ENCODE measurements at regions not wholly inside any gene's neighbourhood (a gene's known extent, or its start where the extent isn't known, plus 50 kb on each side); places are given as distances from the start of the nearest gene placed in this dataset.

- H3F3A ChIP-seq (ENCODE audit: insufficient read depth, low read depth), result no peaks in the 10 kb centered on the region
- no peaks in the 10 kb centered on the region; the same call in 1 of the 2 replicates for H4K20me1 ChIP-seq (ENCODE audit: insufficient read depth)
- peaks cover 13% of the 10 kb centered on the region; the same call in 1 of the 2 replicates for H3K27me3 ChIP-seq (ENCODE audit: insufficient read depth, low read depth)
- TF ChIP-seq EZH2 (IDR thresholded peaks at IDR 0.05; ENCODE audit: low read depth), result no peak
- TF ChIP-seq CTCF (conservative IDR thresholded peaks at IDR 0.05), result no peak
- intact Hi-C loops (cut with micrococcal nuclease; ENCODE audit: unreplicated experiment), result no loop called here
- no peak overlapping the region for H3K4me3 ChIP-seq
- H3K9me2 ChIP-seq (ENCODE audit: insufficient read depth), result no peaks in the 10 kb centered on the region
- H3K36me3 ChIP-seq (ENCODE audit: low read depth), result no peaks in the 10 kb centered on the region
- H3K4me1 ChIP-seq (replicated peaks; ENCODE audit: insufficient read depth), result no peaks in the 10 kb centered on the region
- H3K9me3 ChIP-seq (ENCODE audit: insufficient read depth, low read depth), result no peaks in the 10 kb centered on the region
- H3K79me2 ChIP-seq (ENCODE audit: low read depth), result no peaks in the 10 kb centered on the region
- POLR2A ChIA-PET (ENCODE audit: unreplicated experiment), result no interaction called here
- no peak overlapping the region for H3K4me2 ChIP-seq
- no peak for DNase-seq
- no peak overlapping the region for H2AFZ ChIP-seq
- no peak overlapping the region for H3K27ac ChIP-seq
- BruUV-seq (replicated peaks), result no TSS peak
- CTCF ChIA-PET, result no interaction called here
Observed at GRCh38 chr16:80403894-80404293, 136.9 kb upstream of the DYNLRB2 start.

GRCh38 chr16:80390871-80391489 lies 149.8 kb upstream of the DYNLRB2 start:
- Histone ChIP-seq H3K4me1 (replicated peaks; ENCODE audit: insufficient read depth) (no peaks in the 10 kb centered on the region), H4K20me1 (ENCODE audit: insufficient read depth) (no peaks in the 10 kb centered on the region), H3K27me3 (ENCODE audit: insufficient read depth, low read depth) (peaks cover 15% of the 10 kb centered on the region), H2AFZ (no peak overlapping the region), H3K4me2 (no peak overlapping the region), H3K4me3 (no peak overlapping the region), H3K9me3 (ENCODE audit: insufficient read depth, low read depth) (no peaks in the 10 kb centered on the region), H3F3A (ENCODE audit: insufficient read depth, low read depth) (no peaks in the 10 kb centered on the region), H3K27ac (no peak overlapping the region), H3K79me2 (ENCODE audit: low read depth) (no peaks in the 10 kb centered on the region), H3K9me2 (ENCODE audit: insufficient read depth) (no peaks in the 10 kb centered on the region), H3K36me3 (ENCODE audit: low read depth) (no peaks in the 10 kb centered on the region)
- no TSS peak for BruUV-seq (replicated peaks)
- DNase-seq, result no peak
- ChIA-PET CTCF (no interaction called here), POLR2A (ENCODE audit: unreplicated experiment) (no interaction called here)
- intact Hi-C loops (cut with micrococcal nuclease; ENCODE audit: unreplicated experiment), result no loop called here
- no peak for TF ChIP-seq CTCF (conservative IDR thresholded peaks at IDR 0.05)

- Histone ChIP-seq H3K27me3 (ENCODE audit: insufficient read depth, low read depth) (peaks cover 19% of the 10 kb centered on the region), H2AFZ (no peak overlapping the region), H3K4me1 (replicated peaks; ENCODE audit: insufficient read depth) (no peaks in the 10 kb centered on the region), H3K79me2 (ENCODE audit: low read depth) (no peaks in the 10 kb centered on the region), H3K9me2 (ENCODE audit: insufficient read depth) (no peaks in the 10 kb centered on the region), H4K20me1 (ENCODE audit: insufficient read depth) (no peaks in the 10 kb centered on the region), H3F3A (ENCODE audit: insufficient read depth, low read depth) (no peaks in the 10 kb centered on the region), H3K9me3 (ENCODE audit: insufficient read depth, low read depth) (no peaks in the 10 kb centered on the region), H3K27ac (no peak overlapping the region), H3K4me3 (no peak overlapping the region), H3K4me2 (no peak overlapping the region), H3K36me3 (ENCODE audit: low read depth) (no peaks in the 10 kb centered on the region)
- ChIA-PET POLR2A (ENCODE audit: unreplicated experiment) (no interaction called here), CTCF (interaction anchor here (0.5 kb wide), 1 partner anchor 792 kb away, joined by 3 read pairs; no protein-coding TSS in a partner anchor)
- DNase-seq, result no peak
- TF ChIP-seq EZH2 (IDR thresholded peaks at IDR 0.05; ENCODE audit: low read depth), result no peak
- no peak for TF ChIP-seq CTCF (conservative IDR thresholded peaks at IDR 0.05)
- intact Hi-C loops (cut with micrococcal nuclease; ENCODE audit: unreplicated experiment), result no loop called here
- BruUV-seq (replicated peaks), result no TSS peak
Observed at GRCh38 chr16:80390046-80390445, 150.7 kb upstream of the DYNLRB2 start.

Measured in PC-9 (cell line).